NCI-H748 treated with DMSO at 0.1 percent for 48 hours (cell line): ENCODE measurements at regions not wholly inside any gene's neighbourhood (a gene's known extent, or its start where the extent isn't known, plus 50 kb on each side); places are given as distances from the start of the nearest gene placed in this dataset.

Experiments
- DNase-seq: peaks from one replicate; lab custom pipeline; 2025; lab: John Stamatoyannopoulos, UW

GRCh38 chr18:78709261-78709809 is 270.3 kb upstream of the SALL3 start:
- DNase-seq: no peak

GRCh38 chr18:78711316-78711715 is 268.3 kb upstream of the SALL3 start:
- no peak for DNase-seq

- DNase-seq: no peak
Observed at GRCh38 chr18:78711971-78712370, 267.6 kb upstream of the SALL3 start.

DNA sequence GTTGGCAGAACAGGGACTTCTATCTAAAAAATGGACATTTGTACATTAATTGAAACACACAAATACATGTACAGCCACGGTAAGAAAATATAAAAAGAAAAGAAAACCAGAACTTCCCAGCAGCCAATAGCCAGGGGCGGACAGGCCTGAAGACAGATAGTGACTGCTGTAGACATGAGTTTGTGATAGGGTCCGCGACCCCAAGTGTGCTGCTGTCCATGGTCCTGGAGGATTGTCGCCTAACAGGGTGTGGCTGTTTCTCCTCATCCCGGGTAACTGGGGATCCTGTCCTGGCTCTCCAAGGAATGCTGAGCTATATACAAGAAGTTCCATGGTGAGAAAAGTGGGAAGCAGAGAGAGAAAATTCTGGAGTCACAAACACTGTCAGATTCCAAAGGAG is 266.5 kb upstream of the SALL3 start:
- no peak for DNase-seq

DNA sequence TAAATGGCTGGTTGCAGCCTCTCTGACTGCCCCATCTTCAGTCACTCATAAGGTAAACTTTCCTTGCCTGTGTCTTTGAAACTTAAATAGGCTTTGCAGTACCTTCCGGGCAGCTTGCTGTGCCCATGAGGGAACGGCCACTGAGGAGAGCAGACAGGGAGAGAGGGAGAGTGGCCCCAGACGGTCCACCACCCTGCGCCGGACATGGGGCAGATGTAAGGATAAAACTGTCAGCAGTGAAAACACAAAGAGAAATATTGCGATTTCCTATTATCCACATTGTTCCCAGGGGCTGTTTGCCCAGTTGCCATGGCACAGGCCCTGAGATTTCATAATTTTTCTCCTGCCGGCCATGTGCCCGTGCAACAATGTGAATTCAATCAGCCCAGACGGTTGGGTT is 265.9 kb upstream of the SALL3 start:
- peak; percentile 13 for DNase-seq

- no peak for DNase-seq
Observed at GRCh38 chr18:78716022-78716421, 263.6 kb upstream of the SALL3 start.

DNA sequence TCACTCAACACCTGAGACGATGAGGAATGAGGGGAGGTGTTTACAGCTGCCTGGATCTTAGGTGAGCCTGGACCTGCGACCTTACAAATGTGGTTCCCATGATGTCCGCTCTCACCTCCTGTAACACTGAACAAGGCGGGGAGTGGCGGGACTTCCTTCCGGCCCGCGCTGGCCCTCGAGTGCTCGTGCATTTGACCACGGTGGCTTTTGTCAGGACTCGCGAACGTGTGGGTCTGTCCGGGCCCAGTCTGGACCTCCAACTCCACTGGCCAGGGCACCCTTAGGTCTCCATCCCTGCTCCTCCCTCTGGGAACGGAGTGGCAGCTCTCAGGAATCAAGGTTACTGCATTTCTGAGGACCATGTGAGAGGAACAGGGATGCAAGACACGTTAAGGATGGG is 263.0 kb upstream of the SALL3 start:
- no peak for DNase-seq

DNA sequence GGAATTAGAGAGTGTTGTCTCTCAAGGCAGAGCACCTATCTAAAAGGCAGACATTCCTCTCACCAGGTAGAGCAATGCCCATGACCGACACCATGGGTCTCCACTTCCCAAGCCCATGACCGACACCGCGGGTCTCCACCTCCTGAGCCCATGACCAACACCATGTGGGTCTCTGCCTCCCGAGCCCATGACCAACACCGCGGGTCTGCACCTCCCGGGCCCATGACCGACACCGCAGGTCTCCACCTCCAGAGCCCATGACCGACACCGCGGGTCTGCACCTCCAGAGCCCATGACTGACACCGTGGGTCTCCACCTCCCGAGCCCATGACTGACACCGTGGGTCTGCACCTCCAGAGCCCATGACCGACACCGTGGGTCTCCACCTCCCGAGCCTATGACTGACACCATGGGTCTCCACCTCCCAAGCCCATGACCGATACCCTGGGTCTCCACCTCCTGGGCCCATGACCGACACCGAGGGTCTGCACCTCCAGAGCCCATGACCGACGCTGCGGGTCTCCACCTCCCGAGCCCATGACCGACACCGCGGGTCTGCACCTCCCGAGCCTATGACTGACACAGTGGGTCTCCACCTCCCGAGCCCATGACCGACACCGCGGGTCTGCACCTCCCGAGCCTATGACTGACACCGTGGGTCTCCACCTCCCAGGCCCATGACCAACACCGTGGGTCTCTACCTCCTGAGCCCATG is 262.4 kb upstream of the SALL3 start:
- no peak for DNase-seq

DNA sequence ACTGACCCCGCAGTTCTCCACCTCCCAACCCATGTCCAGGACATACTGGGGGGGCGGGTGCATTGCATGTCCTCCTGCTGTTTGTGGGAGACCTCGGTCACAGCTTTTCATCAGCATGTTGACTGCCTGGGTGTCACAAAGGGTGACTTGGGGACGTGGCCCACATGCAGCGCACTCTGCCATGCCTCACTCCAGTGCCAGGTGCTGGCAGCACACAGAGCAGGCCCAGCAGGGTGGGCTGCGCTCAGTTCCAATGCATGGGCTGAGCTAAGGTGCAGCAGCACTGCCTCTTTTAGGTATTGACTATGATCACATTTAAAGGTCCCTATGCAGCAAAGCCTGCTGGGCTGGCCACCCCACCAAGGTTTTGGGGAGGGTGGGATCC is 261.9 kb upstream of the SALL3 start:
- no peak for DNase-seq

GRCh38 chr18:78719821-78720220 is 259.8 kb upstream of the SALL3 start:
- DNase-seq: no peak

GRCh38 chr18:78720456-78721237 is 259.0 kb upstream of the SALL3 start:
- no peak for DNase-seq

GRCh38 chr18:78721238-78721875 is 258.3 kb upstream of the SALL3 start:
- DNase-seq: no peak

DNA sequence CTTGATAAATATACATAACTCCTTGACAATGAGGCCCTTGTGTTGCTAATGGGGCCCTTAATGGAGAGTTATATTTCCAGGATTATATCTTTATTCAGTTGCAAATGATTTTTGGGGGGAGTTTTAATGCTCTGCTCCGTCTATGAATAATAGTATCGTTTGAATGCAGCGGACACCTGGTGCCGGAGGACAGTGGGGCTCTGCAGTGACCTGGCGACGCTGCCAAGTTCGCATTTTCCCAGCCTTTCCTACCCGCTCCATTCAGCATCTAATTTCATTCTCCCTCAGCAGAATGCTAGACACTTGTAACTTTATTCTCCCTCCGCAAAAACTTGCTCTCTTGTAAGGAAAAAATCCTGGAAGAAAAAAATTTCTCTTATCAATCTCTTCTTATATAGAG is 257.6 kb upstream of the SALL3 start:
- no peak for DNase-seq

DNA sequence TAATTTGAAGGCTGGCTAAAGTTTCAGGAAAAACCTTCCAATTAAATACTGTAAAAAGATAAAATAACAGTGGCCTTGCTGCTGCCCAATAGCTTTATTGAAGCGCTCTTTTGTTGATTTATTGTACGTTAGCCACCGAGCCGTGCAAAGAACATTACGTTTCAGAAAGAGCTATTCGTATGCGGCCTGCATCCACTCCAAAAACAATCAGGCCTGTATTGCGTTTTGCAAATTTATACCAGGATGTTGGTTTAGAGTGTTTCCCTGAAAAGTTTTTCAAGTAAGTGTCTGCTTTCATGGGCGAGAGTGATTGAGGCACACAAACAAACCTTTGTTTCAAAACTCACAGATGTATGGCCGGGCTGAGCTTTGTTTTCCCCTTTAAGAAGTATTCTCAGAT is 257.2 kb upstream of the SALL3 start:
- peak; percentile 18 for DNase-seq

DNA sequence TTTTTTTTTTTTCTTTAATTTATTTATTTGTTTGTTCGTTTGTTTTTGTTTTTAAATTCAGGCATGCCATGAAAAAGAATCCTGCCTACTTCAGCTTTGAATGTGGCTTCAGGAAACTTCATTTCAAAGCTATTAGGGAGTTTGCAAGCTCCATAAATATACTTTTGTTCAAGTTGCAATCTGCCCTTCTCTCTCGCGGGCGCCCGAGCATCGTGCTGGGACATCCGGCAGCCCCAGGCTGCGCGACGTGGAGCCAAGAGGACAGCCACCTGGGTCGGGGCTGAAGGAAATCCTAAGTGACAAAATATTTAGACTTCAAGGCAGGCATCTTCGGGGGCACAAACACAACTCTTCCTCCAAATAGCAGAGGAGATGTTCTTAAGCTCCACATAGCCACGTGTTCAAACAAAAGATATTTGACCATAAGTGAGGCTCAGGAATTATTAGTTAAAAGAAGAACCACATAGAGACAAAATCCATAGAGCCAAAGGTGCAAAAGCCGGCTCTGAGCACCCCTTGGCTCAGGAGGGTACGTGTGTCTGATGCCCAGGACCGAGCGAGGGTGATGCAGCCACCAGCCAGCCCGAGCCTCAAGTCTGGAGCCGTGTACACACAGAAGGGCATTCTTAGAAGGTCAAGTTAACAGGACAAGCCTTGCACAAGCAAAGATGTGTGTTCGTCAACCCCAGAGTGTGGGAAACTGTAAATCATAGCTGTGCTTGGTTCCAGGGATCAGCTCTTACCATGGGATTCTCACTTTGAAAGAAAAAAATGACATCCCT is 256.5 kb upstream of the SALL3 start:
- no peak for DNase-seq

DNA sequence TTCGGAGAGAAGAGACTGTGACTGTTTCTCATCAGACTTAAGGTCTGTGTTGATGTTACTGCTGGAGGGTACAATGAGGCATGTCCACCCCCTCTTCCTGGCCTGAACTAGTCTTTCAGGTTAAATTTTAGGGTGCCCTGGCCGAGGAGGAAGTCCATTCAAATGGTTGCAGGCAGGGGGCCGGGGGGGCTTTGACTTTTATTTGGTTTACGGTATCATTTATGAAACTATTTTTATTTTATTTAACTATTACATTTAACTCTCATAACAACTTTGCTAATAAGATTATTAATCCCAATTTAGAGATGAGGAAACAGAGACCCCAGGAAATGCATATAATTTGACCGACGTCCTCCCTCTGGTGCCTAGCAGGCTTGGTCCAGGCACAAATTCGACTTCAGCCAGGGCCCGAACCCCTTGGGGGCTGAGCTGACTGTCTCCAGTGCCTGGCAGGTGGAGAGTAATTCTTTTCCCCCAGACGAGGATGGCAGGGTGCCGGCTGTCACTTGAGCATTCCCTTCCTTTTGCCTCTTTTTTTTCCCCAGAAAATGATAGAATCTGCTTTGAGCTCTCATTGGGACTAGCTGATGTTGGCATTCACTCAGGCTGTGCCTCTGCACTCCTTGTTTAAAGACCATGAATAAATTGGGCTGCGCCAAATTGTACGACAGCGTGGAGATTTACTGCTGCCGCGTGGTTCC is 255.3 kb upstream of the SALL3 start:
- no peak for DNase-seq

- DNase-seq: no peak
Observed at GRCh38 chr18:78725426-78725825, 254.2 kb upstream of the SALL3 start.

DNA sequence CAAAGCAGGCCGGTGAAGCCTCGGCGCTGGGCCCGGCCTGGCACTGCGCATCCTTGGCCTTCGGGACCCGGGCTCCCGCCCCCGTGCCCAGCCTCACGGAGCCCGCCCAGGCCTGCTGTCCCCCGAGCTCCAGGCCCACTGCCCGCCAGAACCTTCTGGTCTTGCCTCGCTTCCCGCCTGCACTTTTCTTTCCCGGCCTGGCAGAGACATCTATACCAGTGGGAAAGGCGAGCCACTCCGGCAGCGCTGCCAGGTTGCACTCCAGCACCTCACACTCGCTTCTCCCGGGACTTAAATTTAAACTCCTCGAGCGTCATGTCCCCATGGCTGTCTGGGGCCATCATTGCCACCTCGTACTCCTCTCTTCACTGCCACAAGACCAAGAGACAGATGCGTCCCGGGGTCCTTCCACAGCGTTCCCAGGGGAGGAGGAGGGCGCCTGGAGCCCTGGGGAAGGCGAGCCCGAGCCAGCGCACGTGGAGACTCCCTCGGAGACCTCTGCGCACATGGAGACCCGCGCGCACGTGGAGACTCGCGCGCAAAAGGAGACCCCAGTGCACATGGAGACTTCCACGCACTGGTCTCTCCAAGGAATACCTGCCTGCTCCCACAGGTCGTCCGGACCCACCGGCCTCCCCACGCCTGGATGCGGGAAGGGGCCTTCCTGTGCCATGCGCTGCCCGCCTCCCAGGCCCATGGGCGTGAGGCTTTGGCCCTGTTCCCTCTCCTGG is 253.1 kb upstream of the SALL3 start:
- no peak for DNase-seq

DNA sequence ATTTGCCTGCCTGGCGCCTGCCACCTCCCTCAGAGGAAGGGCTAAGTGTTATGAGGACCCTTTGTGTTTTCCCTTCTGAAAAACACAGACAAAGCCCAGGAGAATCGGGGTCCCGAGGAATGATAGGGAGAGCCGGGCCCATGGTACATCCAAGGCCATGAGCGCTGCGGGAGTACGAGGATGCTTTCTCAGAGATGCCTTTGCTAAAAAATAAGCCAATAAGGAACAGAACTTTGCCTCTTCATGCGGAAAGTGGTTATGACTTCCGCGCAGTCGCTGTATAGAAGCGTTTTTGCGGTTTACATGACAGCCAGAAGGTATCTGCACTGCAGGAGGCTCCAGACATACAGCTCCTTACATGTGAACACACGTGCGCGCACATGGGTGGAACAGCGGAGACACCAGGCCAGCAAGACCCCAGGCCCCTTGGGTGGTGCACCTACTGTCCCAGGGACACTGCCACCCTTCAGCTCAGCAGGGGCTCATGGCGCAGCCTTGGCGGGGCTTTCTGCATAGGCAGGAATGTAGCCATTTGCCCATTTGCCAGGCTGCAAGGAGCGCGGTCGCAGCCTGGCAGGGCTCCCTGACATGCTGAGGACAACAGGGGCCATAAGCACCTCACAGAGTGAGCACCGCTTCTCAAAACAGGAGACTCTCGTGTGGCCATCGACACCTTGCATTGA is 252.4 kb upstream of the SALL3 start:
- no peak for DNase-seq
